ENCODE measurements at regions not wholly inside any gene's neighbourhood (a gene's known extent, or its start where the extent isn't known, plus 50 kb on each side); places are given as distances from the start of the nearest gene placed in this dataset.
"Not testable (repeated sequence)": the region's sequence is repeated elsewhere in the genome, so short reads cannot be mapped to it uniquely, and the experiment has no call there.

DNA sequence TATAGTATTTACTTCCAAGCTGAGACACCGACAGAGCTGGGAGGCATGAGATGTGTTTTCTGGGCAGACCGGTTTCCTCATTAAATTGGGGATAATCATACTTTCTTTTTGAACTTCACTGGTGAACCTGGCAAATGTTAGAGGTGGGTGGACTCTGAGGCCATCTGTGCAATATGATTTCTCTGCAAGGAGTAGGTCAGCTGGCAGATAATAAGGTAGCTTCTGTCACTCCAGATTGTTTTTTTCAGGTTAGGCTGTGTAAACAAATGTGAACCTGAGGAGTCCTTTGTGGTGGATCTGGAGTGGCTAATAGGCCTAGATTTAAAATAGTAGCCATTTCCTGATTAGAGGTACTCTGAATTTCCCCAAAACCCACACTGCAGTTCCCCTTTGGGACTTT lies 75.4 kb upstream of the S1PR3 start:
- POLR2A ChIA-PET = no interaction called here
- DNase-seq (no peak), ATAC-seq (no peak)
- H3K27ac Mint-ChIP-seq = no peak overlapping the region
- peaks cover 0 to 15% (median 7%) of the 10 kb centered on the region in 9 donors for H3K9me3 Mint-ChIP-seq
- H3K4me1 Mint-ChIP-seq = peaks cover 13 to 30% (median 17%) of the 10 kb centered on the region in 4 donors
- peaks cover 2 to 9% (median 5%) of the 10 kb centered on the region in 5 donors for H3K27me3 Mint-ChIP-seq
- H3K36me3 Mint-ChIP-seq = peaks cover 0 to 11% (median 6%) of the 10 kb centered on the region in 3 donors
- no peak overlapping the region for H3K4me3 Mint-ChIP-seq

DNA sequence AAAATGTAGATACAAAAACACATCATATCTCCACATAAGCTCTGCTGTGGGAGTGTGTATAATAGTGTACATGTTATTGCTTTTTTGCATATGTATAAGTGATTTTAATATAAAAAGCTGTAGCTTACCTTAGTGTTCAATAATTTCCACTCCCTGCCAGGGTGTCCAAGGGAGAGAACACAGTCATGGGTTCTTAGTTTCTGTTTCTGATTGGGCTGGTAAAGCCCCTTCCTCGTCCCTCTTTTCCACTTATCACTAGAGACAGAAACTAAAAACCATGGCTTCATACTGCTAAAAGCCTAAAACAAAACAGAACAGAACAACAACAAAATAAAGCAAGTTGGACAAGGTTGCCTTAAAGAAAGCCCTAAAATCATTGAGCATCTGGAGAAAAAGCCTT lies 74.4 kb upstream of the S1PR3 start:
- Mint-ChIP-seq H3K4me3 (no peak overlapping the region), H3K9me3 (peaks cover 0 to 15% (median 7%) of the 10 kb centered on the region in 9 donors), H3K4me1 (peaks cover 15 to 40% (median 27%) of the 10 kb centered on the region in 4 donors), H3K27ac (no peak overlapping the region), H3K27me3 (peaks cover 2 to 8% (median 5%) of the 10 kb centered on the region in 5 donors), H3K36me3 (peaks cover 0 to 11% (median 6%) of the 10 kb centered on the region in 3 donors)
- POLR2A ChIA-PET = no interaction called here
- ATAC-seq (no peak), DNase-seq (no peak)

DNA sequence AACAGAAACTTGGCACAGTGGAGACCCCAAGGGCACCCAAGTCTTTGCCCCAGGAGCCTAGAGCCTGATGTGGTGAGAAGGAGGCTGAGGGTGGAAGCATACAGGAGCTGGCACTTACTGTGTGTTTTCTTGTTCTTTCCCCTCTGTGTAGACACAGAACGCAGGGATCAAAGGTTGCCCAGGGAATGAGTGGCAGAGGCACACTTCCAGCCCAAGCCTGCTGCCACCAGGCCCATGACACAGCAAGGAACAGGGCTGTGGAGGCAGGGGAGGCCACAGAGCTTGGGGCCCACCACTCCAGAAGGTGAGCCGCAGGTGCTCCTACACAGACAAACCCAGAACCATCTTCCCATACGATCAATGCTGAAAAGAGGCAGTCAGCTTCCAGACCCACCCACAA lies 73.9 kb upstream of the S1PR3 start:
- Mint-ChIP-seq H3K4me1 (peaks cover 16 to 44% (median 31%) of the 10 kb centered on the region in 4 donors), H3K36me3 (peaks cover 0 to 11% (median 6%) of the 10 kb centered on the region in 3 donors), H3K27ac (no peak overlapping the region), H3K27me3 (peaks cover 2 to 8% (median 5%) of the 10 kb centered on the region in 5 donors), H3K9me3 (peaks cover 0 to 15% (median 7%) of the 10 kb centered on the region in 9 donors), H3K4me3 (no peak overlapping the region)
- ATAC-seq (no peak), DNase-seq (no peak)
- POLR2A ChIA-PET = no interaction called here

DNA sequence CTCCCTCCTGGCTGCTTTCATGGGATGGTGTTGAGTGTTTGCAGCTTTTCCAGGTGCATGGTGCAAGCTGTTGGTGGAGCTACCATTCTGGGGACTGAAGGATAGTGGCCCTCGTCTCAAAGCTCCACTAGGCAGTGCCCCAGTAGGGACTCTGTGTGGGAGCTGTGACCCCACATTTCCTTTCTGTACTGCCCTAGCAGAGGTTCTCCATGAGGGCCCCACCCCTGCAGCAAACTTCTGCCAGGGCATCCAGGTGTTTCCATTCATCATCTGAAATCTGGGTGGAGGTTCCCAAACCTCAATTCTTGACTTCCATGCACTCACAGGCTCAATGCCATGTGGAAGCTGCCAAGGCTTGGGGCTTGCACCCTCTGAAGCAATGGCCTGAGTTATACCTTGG lies 72.7 kb upstream of the S1PR3 start:
- H3K9me3 Mint-ChIP-seq = peaks cover 0 to 15% (median 7%) of the 10 kb centered on the region in 9 donors
- H3K4me3 Mint-ChIP-seq, DNase-seq, ATAC-seq, POLR2A ChIA-PET, H3K27ac Mint-ChIP-seq, H3K27me3 Mint-ChIP-seq: not testable (repeated sequence)
- H3K4me1 Mint-ChIP-seq = peaks cover 23 to 51% (median 41%) of the 10 kb centered on the region in 4 donors
- peaks cover 0 to 11% (median 6%) of the 10 kb centered on the region in 3 donors for H3K36me3 Mint-ChIP-seq

DNA sequence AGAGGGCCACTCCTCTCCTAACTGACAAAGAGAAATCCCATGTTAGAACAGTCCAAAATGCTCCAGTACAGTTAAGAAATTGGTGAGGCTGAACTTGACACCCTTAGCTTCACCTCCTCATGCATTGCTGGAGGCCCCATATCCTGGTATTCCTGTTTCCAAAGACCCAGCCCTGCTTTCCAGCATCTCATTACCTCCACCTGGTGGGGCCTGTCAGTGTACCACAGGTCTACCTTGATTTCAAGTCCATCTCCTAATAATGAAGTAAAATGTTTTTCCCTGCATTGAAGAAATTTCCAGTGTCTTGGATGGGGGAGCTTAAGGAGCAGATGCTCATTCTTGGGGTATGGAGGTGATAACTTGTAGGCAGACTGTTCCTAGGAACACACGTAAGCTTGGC lies 70.6 kb upstream of the S1PR3 start:
- POLR2A ChIA-PET = interaction anchor here (0.6 kb wide), 1 partner anchor 25 kb away, joined by 3 read pairs; no protein-coding TSS in a partner anchor
- no peak for ATAC-seq
- H3K27me3 Mint-ChIP-seq = peaks cover 0 to 4% (median 1%) of the 10 kb centered on the region in 5 donors
- peak overlapping the region in 5 of 10 donors; percentile 29 to 68 (median 47) for H3K4me3 Mint-ChIP-seq
- H3K27ac Mint-ChIP-seq = peak overlapping the region in 3 of 10 donors; percentile 16 to 71 (median 17)
- peaks cover 0 to 15% (median 7%) of the 10 kb centered on the region in 9 donors for H3K9me3 Mint-ChIP-seq
- H3K36me3 Mint-ChIP-seq = peaks cover 0 to 11% (median 6%) of the 10 kb centered on the region in 3 donors
- no peak for DNase-seq
- H3K4me1 Mint-ChIP-seq = peaks cover 27 to 63% (median 60%) of the 10 kb centered on the region in 4 donors

DNA sequence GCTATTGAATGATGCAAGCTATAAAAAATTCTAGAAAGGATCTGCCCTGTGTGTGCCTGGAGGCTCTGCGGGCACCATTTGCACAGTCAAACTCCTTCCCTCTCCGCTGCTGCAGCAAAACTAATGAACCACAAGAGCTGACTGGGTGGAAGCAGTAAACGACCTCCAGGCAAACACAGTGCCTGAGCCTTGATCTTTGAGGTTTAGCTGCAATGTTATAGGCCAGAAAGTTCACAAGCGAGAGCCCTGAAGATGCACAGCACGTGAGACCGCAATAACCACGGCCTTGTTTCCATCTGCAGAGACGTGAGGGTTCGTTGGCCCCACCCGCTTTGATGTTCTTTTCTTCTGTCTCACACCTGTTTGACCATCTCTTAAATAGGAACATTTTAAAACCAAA lies 69.2 kb upstream of the S1PR3 start:
- POLR2A ChIA-PET = interaction anchor here (1.1 to 1.8 kb wide), 2 partner anchors 9 to 109 kb away, joined by 4 to 6 read pairs; no protein-coding TSS in a partner anchor
- Mint-ChIP-seq H3K9me3 (peaks cover 0 to 15% (median 7%) of the 10 kb centered on the region in 9 donors), H3K4me3 (peak overlapping the region; percentile 29 to 80 (median 68))

DNA sequence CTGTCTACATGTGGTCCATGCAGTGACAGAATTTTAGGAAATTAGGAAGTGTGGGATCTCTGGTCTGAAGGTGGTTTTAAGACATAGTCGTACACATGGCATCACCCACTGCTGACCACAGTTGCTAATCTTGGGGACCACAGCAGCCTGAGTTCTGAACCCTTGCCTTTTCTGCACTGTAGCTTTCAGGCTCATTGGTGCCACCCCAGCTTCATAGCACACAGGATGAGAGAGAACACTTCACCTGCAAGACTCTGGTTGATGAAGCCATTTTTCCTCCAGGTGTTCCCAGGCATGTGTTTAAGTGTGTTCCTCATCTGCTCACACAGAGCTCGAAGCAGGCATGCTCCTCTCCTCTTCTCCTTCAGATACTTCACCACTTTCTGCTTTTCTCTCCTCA lies 68.2 kb upstream of the S1PR3 start:
- DNase-seq (peak in 3 of 10 donors; percentile 9 to 13 (median 10)), ATAC-seq (no peak)
- Mint-ChIP-seq H3K4me3 (peak overlapping the region; percentile 52 to 80 (median 68)), H3K4me1 (peaks cover 33 to 78% (median 69%) of the 10 kb centered on the region in 4 donors), H3K27me3 (peaks cover 0 to 4% (median 0%) of the 10 kb centered on the region in 5 donors), H3K36me3 (peaks cover 0 to 8% (median 6%) of the 10 kb centered on the region in 3 donors), H3K9me3 (peaks cover 0 to 13% (median 4%) of the 10 kb centered on the region in 9 donors), H3K27ac (peak overlapping the region in 7 of 10 donors; percentile 19 to 91 (median 51))
- POLR2A ChIA-PET = interaction anchor here (1.8 kb wide), 1 partner anchor 10 kb away, joined by 6 read pairs; no protein-coding TSS in a partner anchor

More for the DNA sequence above, 69.2 kb upstream of the S1PR3 start:
- DNase-seq (peak; percentile 39 to 89 (median 68)), ATAC-seq (peak; percentile 93 to 96)
- peaks cover 0 to 11% (median 6%) of the 10 kb centered on the region in 3 donors for H3K36me3 Mint-ChIP-seq
- H3K27me3 Mint-ChIP-seq = peaks cover 0 to 4% (median 0%) of the 10 kb centered on the region in 5 donors
- H3K27ac Mint-ChIP-seq = peak overlapping the region; percentile 5 to 91 (median 54)
- H3K4me1 Mint-ChIP-seq = peaks cover 33 to 71% (median 63%) of the 10 kb centered on the region in 4 donors

DNA sequence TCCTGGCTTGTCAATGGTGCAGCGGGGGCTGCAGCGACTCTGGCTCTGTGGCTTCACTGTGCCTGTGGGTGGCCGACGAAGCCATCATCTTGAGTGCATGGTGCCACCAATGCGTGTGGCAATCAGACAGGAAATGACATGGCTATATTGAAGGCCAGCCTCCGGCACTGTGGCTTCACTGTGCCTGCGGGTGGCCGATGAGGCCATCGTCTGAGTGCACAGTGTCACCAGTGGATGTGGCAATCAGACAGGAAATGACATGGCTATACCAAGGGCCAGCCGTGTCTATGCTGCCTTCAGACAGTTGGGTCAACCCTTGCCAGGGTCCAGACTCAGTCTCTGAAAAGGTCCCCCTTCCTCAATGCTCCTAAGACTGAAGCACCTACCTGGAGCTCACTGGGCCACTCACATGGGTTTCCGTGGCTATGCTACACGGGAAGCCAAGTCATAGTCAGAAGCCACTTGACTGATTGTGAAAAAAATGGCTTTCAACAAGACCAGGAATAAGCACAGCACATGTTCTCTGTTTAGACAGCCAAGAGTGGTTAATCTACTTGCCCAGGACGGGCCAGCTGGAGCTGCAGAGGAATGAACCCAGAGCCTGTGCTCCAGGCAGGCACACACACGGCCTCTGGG lies 67.5 kb upstream of the S1PR3 start:
- ATAC-seq (no peak), DNase-seq (peak in 1 of 10 donors; percentile 22)
- Mint-ChIP-seq H3K4me3 (peak overlapping the region; percentile 12 to 77 (median 64)), H3K27me3 (peaks cover 0 to 4% (median 0%) of the 10 kb centered on the region in 5 donors), H3K27ac (peak overlapping the region in 4 of 10 donors; percentile 29 to 79 (median 58)), H3K9me3 (peaks cover 0 to 11% (median 3%) of the 10 kb centered on the region in 9 donors), H3K4me1 (peaks cover 33 to 79% (median 69%) of the 10 kb centered on the region in 4 donors), H3K36me3 (peaks cover 0 to 8% (median 6%) of the 10 kb centered on the region in 3 donors)
- POLR2A ChIA-PET = no interaction called here

DNA sequence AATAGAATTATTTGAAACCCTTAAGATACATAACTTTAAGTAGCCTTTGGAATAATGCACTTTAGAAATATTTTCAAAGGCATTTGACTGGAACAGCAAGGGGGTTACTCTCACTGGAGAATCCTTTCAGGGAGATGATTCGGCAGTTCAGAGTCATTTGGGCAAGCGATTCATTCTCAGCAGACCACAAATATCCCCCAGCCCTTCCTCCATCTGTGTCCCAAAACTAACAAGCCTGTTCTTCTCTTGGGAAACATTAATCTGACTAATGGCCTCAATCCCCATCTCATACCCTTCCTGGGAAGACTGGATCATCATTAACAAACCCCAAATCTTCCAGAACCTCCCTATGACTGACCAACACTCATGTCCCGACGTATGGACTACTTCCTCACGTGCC lies 65.8 kb upstream of the S1PR3 start:
- H3K4me3 Mint-ChIP-seq = peak overlapping the region in 1 of 10 donors; percentile 79
- peaks cover 0 to 2% (median under 1%) of the 10 kb centered on the region in 3 donors for H3K36me3 Mint-ChIP-seq
- peaks cover 25 to 70% (median 56%) of the 10 kb centered on the region in 4 donors for H3K4me1 Mint-ChIP-seq
- no peaks in the 10 kb centered on the region for H3K27me3 Mint-ChIP-seq
- H3K27ac Mint-ChIP-seq = peak overlapping the region in 1 of 10 donors; percentile 73
- no peak for ATAC-seq
- peaks cover 0 to 7% (median 2%) of the 10 kb centered on the region in 9 donors for H3K9me3 Mint-ChIP-seq
- DNase-seq = no peak
- POLR2A ChIA-PET = no interaction called here

DNA sequence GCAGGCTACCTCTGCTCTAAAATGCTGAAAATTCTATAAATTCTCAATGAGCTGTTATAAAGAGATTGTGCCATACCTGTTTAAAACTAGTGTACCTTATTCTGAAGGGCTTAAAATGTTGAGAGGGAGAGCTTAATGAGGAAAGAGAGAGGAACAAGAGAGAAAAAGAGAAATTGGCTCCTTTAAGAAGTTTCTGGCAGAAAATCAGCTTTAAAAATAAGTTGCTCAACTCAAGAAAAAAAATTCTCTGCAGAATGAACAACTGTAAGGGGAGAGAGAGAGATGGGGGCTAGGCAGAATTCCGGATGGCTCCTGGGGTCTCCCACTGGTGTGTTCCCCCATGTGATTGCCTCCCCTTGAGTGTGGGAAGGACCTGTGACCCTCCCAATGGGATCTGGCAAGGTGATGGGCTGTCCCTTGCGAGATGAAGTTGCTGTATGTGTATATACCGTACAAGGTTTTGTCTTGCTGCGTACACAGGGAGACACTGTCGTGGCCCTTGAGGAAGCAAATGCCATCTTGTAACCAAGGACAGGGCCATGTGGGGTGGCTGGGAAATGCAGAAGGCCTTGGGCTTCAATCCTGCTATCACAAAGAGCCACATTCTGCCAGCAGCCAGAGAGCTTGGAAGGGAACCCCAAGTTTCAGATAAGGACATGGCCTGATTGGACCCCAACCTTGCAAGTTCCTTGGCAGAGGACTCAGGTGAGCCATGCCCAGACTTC lies 64.3 kb upstream of the S1PR3 start:
- no peak overlapping the region for H3K27ac Mint-ChIP-seq
- peak overlapping the region in 1 of 10 donors; percentile 36 for H3K4me3 Mint-ChIP-seq
- H3K9me3 Mint-ChIP-seq = peaks cover 0 to 12% (median 6%) of the 10 kb centered on the region in 9 donors
- peaks cover 20 to 55% (median 41%) of the 10 kb centered on the region in 4 donors for H3K4me1 Mint-ChIP-seq
- H3K36me3 Mint-ChIP-seq = peaks cover 0 to 6% (median 5%) of the 10 kb centered on the region in 3 donors
- POLR2A ChIA-PET = no interaction called here
- peaks cover 0 to 2% (median 0%) of the 10 kb centered on the region in 5 donors for H3K27me3 Mint-ChIP-seq
- ATAC-seq (no peak), DNase-seq (no peak)

DNA sequence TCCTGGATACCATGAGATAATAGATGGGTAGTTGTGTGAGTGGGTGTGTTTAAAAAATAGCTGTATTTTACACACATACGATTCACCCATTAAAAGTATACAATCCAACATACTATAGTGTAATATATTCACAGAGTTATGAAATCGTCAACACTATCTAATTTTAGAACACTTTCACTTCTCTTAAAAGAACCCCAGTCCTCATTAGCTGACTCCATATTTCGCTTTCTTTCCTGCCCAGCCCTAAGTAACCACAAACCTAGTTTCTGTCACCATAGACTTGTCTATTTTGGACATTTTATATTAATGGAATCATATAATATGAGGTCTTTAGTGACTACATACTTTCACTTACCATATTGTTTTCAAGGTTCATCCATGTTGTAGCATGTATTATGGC lies 63.8 kb upstream of the S1PR3 start:
- Mint-ChIP-seq H3K4me1 (peaks cover 18 to 49% (median 36%) of the 10 kb centered on the region in 4 donors), H3K27me3 (peaks cover 0 to 7% (median 0%) of the 10 kb centered on the region in 5 donors), H3K9me3 (peaks cover 0 to 12% (median 6%) of the 10 kb centered on the region in 9 donors), H3K4me3 (peak overlapping the region in 1 of 10 donors; percentile 36), H3K36me3 (peaks cover 0 to 6% (median 5%) of the 10 kb centered on the region in 3 donors), H3K27ac (no peak overlapping the region)
- POLR2A ChIA-PET = no interaction called here
- ATAC-seq (no peak), DNase-seq (no peak)

DNA sequence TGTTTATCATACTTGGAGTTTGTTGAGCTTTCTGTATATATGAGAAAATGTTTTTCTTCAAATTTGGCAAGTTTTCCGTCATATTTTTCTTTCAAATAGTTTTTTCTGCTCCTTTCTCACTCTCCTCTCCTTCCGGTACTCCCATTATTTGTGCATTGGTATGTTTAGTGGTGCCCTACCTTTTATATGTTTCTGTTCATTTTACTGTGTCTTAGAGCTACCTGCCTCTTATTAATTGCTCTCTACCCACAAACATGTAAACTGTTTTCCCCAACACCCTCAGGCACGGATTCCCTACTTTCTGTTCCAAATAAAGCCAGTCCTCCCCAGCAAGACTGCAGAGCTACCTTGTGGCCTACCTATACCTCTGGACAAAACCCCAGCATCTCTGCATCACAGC lies 60.6 kb upstream of the S1PR3 start:
- POLR2A ChIA-PET = no interaction called here
- H3K4me1 Mint-ChIP-seq = peaks cover 7 to 19% (median 11%) of the 10 kb centered on the region in 4 donors
- peaks cover 0 to 23% (median 10%) of the 10 kb centered on the region in 5 donors for H3K27me3 Mint-ChIP-seq
- no peak for DNase-seq
- no peak overlapping the region for H3K4me3 Mint-ChIP-seq
- H3K27ac Mint-ChIP-seq = no peak overlapping the region
- peaks cover 0 to 12% (median 6%) of the 10 kb centered on the region in 9 donors for H3K9me3 Mint-ChIP-seq
- H3K36me3 Mint-ChIP-seq = peaks cover 0 to 6% (median 5%) of the 10 kb centered on the region in 3 donors
- ATAC-seq = no peak

Measured in naive thymus-derived CD8-positive, alpha-beta T cell (primary cell).